ENCODE measurements at regions not wholly inside any gene's neighbourhood (a gene's known extent, or its start where the extent isn't known, plus 50 kb on each side); places are given as distances from the start of the nearest gene placed in this dataset.

DNA sequence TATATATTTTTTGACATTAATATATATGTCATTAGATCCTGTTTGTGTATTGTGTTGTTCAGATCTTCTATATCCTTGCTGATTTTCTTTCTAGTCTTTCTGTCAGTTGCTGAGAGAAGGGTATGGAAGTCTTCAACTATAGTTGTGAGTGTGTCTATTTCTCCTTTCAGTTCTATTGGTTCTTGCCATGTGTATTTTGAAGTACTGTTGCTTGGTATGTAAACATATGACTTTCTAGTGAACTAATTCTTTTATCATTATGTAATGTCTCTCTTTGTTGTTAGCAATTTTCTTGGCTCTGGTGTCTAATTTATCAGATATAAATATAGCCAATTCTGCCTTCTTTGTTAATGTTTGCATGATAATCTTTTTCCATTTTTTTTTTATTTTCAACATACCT is 84.3 kb upstream of the CAST start:
- Histone ChIP-seq H4K20me1 (ENCODE audit: control insufficient read depth, extremely low read depth, insufficient read depth, low read length) (no peaks in the 10 kb centered on the region), H3K9ac (ENCODE audit: control insufficient read depth, extremely low read depth, insufficient read depth, low read length) (no peak overlapping the region), H3K27me3 (ENCODE audit: control insufficient read depth, extremely low read depth, insufficient read depth, low read length) (no peaks in the 10 kb centered on the region), H3K36me3 (ENCODE audit: control insufficient read depth in 2 of 2, extremely low read depth in 1 of 2, insufficient read depth in 2 of 2, low read length in 2 of 2) (no peaks in the 10 kb centered on the region), H3K27ac (ENCODE audit: control insufficient read depth, insufficient read depth, low read length) (no peak overlapping the region), H3K9me1 (ENCODE audit: control insufficient read depth, extremely low read depth, insufficient read depth, low read length) (no peaks in the 10 kb centered on the region), H3K79me2 (ENCODE audit: control insufficient read depth, insufficient read depth, low read length) (no peaks in the 10 kb centered on the region), H3K9me3 (ENCODE audit: control insufficient read depth, low read depth, low read length) (no peaks in the 10 kb centered on the region), H3K4me2 (ENCODE audit: control insufficient read depth, extremely low read depth, insufficient read depth, low read depth, low read length) (no peak overlapping the region), H2AFZ (ENCODE audit: control insufficient read depth, low read length) (no peak overlapping the region), H3K4me1 (ENCODE audit: control insufficient read depth, extremely low read depth, insufficient read depth, low read length) (peaks cover 6% of the 10 kb centered on the region), H3K4me3 (ENCODE audit: control insufficient read depth in 2 of 3, extremely low read depth in 1 of 3, insufficient read depth in 2 of 3, low read depth in 1 of 3, low read length in 3 of 3) (no peak overlapping the region)
- DNase-seq (ENCODE audit: low read depth, low spot score) (no peak), FAIRE-seq (no peak)
- TF ChIP-seq, protein P1, sequence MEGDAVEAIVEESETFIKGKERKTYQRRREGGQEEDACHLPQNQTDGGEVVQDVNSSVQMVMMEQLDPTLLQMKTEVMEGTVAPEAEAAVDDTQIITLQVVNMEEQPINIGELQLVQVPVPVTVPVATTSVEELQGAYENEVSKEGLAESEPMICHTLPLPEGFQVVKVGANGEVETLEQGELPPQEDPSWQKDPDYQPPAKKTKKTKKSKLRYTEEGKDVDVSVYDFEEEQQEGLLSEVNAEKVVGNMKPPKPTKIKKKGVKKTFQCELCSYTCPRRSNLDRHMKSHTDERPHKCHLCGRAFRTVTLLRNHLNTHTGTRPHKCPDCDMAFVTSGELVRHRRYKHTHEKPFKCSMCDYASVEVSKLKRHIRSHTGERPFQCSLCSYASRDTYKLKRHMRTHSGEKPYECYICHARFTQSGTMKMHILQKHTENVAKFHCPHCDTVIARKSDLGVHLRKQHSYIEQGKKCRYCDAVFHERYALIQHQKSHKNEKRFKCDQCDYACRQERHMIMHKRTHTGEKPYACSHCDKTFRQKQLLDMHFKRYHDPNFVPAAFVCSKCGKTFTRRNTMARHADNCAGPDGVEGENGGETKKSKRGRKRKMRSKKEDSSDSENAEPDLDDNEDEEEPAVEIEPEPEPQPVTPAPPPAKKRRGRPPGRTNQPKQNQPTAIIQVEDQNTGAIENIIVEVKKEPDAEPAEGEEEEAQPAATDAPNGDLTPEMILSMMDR (optimal IDR thresholded peaks at IDR 0.05 in 1 of 3, IDR thresholded peaks at IDR 0.05 in 1 of 3, conservative IDR thresholded peaks at IDR 0.05 in 1 of 3; ENCODE audit: extremely low read depth in 1 of 3, insufficient read depth in 2 of 3, low read length in 3 of 3), result no peak
- no peak for TF ChIP-seq EZH2 (IDR thresholded peaks at IDR 0.05; ENCODE audit: low read length)
- dilution Hi-C loops (cut with MboI; ENCODE audit: extremely low pct_ligation_motif_present, low sequenced_read_pairs), result no loop called here

DNA sequence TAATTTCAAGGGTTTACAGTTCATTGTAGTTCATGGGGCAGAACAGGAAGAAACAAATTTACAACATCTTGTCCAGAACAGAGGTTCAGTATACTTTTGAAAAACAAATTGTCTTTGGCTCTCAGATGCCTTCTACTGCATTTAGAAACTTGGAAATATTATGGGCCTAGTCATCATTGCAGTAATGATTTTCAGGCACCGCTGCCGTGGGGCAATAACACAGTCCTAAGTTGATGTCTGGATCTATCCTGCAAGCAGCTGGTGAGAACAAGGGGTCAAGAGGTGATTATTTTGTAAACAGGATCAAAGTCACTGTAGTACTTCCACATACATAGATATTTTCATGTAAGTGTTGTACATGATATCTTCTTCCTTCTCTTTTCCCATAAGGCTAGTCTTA is 82.5 kb upstream of the CAST start:
- DNase-seq (ENCODE audit: low read depth, low spot score) (no peak), FAIRE-seq (no peak)
- no peak overlapping the region for H3K4me3 ChIP-seq (ENCODE audit: control insufficient read depth in 2 of 3, extremely low read depth in 1 of 3, insufficient read depth in 2 of 3, low read depth in 1 of 3, low read length in 3 of 3)
- dilution Hi-C loops (cut with MboI; ENCODE audit: extremely low pct_ligation_motif_present, low sequenced_read_pairs), result no loop called here
- H3K9me3 ChIP-seq (ENCODE audit: control insufficient read depth, low read depth, low read length), result no peaks in the 10 kb centered on the region
- H3K27me3 ChIP-seq (ENCODE audit: control insufficient read depth, extremely low read depth, insufficient read depth, low read length), result no peaks in the 10 kb centered on the region
- no peaks in the 10 kb centered on the region for H3K36me3 ChIP-seq (ENCODE audit: control insufficient read depth in 2 of 2, extremely low read depth in 1 of 2, insufficient read depth in 2 of 2, low read length in 2 of 2)
- H3K4me2 ChIP-seq (ENCODE audit: control insufficient read depth, extremely low read depth, insufficient read depth, low read depth, low read length), result no peak overlapping the region
- no peak overlapping the region for H2AFZ ChIP-seq (ENCODE audit: control insufficient read depth, low read length)
- no peak overlapping the region for H3K9ac ChIP-seq (ENCODE audit: control insufficient read depth, extremely low read depth, insufficient read depth, low read length)
- H3K27ac ChIP-seq (ENCODE audit: control insufficient read depth, insufficient read depth, low read length), result no peak overlapping the region
- H4K20me1 ChIP-seq (ENCODE audit: control insufficient read depth, extremely low read depth, insufficient read depth, low read length), result no peaks in the 10 kb centered on the region
- H3K79me2 ChIP-seq (ENCODE audit: control insufficient read depth, insufficient read depth, low read length), result no peaks in the 10 kb centered on the region
- H3K4me1 ChIP-seq (ENCODE audit: control insufficient read depth, extremely low read depth, insufficient read depth, low read length), result no peaks in the 10 kb centered on the region
- peaks cover 2% of the 10 kb centered on the region for H3K9me1 ChIP-seq (ENCODE audit: control insufficient read depth, extremely low read depth, insufficient read depth, low read length)
- no peak for TF ChIP-seq EZH2 (IDR thresholded peaks at IDR 0.05; ENCODE audit: low read length)
- TF ChIP-seq, protein P1 (optimal IDR thresholded peaks at IDR 0.05 in 1 of 3, IDR thresholded peaks at IDR 0.05 in 1 of 3, conservative IDR thresholded peaks at IDR 0.05 in 1 of 3; ENCODE audit: extremely low read depth in 1 of 3, insufficient read depth in 2 of 3, low read length in 3 of 3), result no peak

Data from keratinocyte (primary cell).